ENCODE measurements at regions not wholly inside any gene's neighbourhood (a gene's known extent, or its start where the extent isn't known, plus 50 kb on each side); places are given as distances from the start of the nearest gene placed in this dataset.

DNA sequence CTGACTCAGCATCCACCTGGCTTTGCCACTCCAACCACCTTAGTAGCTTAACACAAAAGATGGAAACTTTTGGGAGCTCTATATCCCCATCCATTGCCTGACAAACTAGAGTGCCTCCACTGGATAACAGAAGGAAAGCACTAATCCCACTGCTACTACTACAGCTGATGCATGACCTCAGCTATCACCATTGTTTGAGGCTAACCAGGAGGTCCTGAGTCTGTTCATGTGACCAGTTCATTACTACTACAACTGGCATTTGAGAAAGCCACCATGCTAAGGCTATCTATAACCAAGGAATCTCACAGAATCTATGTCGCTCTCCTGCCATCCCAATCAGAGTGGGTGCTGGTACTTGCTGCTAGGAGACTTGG lies 604.3 kb upstream of the CA10 start:
- Mint-ChIP-seq H3K36me3 (ENCODE audit: low read depth) (no peaks in the 10 kb centered on the region), H3K27ac (ENCODE audit: unreplicated experiment) (no peak overlapping the region), H3K27me3 (ENCODE audit: low read depth) (no peaks in the 10 kb centered on the region), H3K9me3 (ENCODE audit: low read depth) (peaks cover 29% of the 10 kb centered on the region), H3K4me1 (ENCODE audit: low read depth) (no peaks in the 10 kb centered on the region), H3K4me3 (ENCODE audit: unreplicated experiment) (no peak overlapping the region)
- TF ChIP-seq CTCF (IDR thresholded peaks at IDR 0.05): no peak
- DNase-seq (ENCODE audit: low spot score): no peak

GRCh38 chr17:52762147-52762793 lies 603.8 kb upstream of the CA10 start:
- Mint-ChIP-seq H3K9me3 (ENCODE audit: low read depth) (peaks cover 29% of the 10 kb centered on the region), H3K27ac (ENCODE audit: unreplicated experiment) (no peak overlapping the region)
- no peak for TF ChIP-seq CTCF (IDR thresholded peaks at IDR 0.05)

GRCh38 chr17:52759864-52760263 lies 601.4 kb upstream of the CA10 start:
- Mint-ChIP-seq H3K9me3 (ENCODE audit: low read depth) (peaks cover 16% of the 10 kb centered on the region), H3K4me1 (ENCODE audit: low read depth) (no peaks in the 10 kb centered on the region), H3K36me3 (ENCODE audit: low read depth) (no peaks in the 10 kb centered on the region), H3K27ac (ENCODE audit: unreplicated experiment) (no peak overlapping the region), H3K27me3 (ENCODE audit: low read depth) (no peaks in the 10 kb centered on the region), H3K4me3 (ENCODE audit: unreplicated experiment) (no peak overlapping the region)
- no peak for DNase-seq (ENCODE audit: low spot score)
- TF ChIP-seq CTCF (IDR thresholded peaks at IDR 0.05): no peak

More at GRCh38 chr17:52762147-52762793, 603.8 kb upstream of the CA10 start:
- Mint-ChIP-seq H3K27me3 (ENCODE audit: low read depth) (no peaks in the 10 kb centered on the region), H3K36me3 (ENCODE audit: low read depth) (no peaks in the 10 kb centered on the region), H3K4me3 (ENCODE audit: unreplicated experiment) (no peak overlapping the region), H3K4me1 (ENCODE audit: low read depth) (no peaks in the 10 kb centered on the region)
- DNase-seq (ENCODE audit: low spot score): no peak

- Mint-ChIP-seq H3K27me3 (ENCODE audit: low read depth) (no peaks in the 10 kb centered on the region), H3K9me3 (ENCODE audit: low read depth) (peaks cover 12% of the 10 kb centered on the region), H3K4me1 (ENCODE audit: low read depth) (no peaks in the 10 kb centered on the region), H3K4me3 (ENCODE audit: unreplicated experiment) (no peak overlapping the region), H3K27ac (ENCODE audit: unreplicated experiment) (no peak overlapping the region), H3K36me3 (ENCODE audit: low read depth) (no peaks in the 10 kb centered on the region)
- DNase-seq (ENCODE audit: low spot score): no peak
- no peak for TF ChIP-seq CTCF (IDR thresholded peaks at IDR 0.05)
Observed at GRCh38 chr17:52758481-52758880, 600.0 kb upstream of the CA10 start.

DNA sequence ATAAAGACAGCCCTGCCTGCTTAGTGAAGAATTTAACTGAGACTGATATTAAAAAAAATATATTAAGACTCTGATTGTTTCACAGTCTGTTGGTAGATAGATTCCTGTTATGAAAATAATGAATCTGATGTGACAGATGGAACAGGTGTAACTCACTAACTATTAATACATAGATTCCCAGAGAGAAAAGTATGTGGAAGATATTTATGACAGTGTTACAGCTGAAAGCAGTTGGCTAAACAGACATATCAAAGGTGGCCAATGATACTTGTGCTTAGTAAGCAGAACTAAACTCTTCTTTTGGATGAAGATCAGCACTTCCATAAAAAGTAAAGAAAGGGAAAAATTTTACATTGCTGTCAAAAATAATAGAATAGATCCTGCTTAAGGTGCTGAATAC lies 598.2 kb upstream of the CA10 start:
- H3K36me3 Mint-ChIP-seq (ENCODE audit: low read depth): no peaks in the 10 kb centered on the region
- no peak overlapping the region for H3K27ac Mint-ChIP-seq (ENCODE audit: unreplicated experiment)
- H3K27me3 Mint-ChIP-seq (ENCODE audit: low read depth): no peaks in the 10 kb centered on the region
- TF ChIP-seq CTCF (IDR thresholded peaks at IDR 0.05): no peak
- H3K9me3 Mint-ChIP-seq (ENCODE audit: low read depth): peaks cover 12% of the 10 kb centered on the region
- no peak for DNase-seq (ENCODE audit: low spot score)
- H3K4me1 Mint-ChIP-seq (ENCODE audit: low read depth): no peaks in the 10 kb centered on the region
- H3K4me3 Mint-ChIP-seq (ENCODE audit: unreplicated experiment): no peak overlapping the region

Data from chondrocyte (in vitro differentiated cells).